ENCODE measurements at regions not wholly inside any gene's neighbourhood (a gene's known extent, or its start where the extent isn't known, plus 50 kb on each side); places are given as distances from the start of the nearest gene placed in this dataset.

DNA sequence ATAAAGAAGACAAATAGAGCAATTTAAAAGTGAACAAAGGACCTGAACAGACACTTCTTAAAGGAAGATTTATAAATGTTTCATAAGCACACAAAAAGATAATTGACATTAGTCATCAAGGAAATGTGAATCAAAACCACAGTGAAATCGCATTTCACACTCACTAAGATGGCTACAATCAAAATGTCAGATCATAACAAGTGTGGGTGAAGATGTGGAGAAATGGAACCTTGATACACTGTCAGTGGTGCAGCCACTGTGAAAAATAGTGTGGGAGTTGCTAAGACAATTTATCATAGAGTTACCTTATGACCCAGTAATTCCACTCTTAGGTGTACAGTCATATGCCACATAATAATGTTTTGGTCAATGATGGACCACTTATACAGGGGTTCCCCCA is 54.5 kb upstream of the HTR4 start:
- DNase-seq (ENCODE audit: low spot score): no peak
- no peak overlapping the region for H3K27ac ChIP-seq
- POLR2A ChIA-PET (ENCODE audit: low non-redundant PET): no interaction called here
- CTCF ChIA-PET: interaction anchor here (0.7 kb wide), 1 partner anchor 22 kb away, joined by 3 read pairs; no protein-coding TSS in a partner anchor
- TF ChIP-seq, protein P1, sequence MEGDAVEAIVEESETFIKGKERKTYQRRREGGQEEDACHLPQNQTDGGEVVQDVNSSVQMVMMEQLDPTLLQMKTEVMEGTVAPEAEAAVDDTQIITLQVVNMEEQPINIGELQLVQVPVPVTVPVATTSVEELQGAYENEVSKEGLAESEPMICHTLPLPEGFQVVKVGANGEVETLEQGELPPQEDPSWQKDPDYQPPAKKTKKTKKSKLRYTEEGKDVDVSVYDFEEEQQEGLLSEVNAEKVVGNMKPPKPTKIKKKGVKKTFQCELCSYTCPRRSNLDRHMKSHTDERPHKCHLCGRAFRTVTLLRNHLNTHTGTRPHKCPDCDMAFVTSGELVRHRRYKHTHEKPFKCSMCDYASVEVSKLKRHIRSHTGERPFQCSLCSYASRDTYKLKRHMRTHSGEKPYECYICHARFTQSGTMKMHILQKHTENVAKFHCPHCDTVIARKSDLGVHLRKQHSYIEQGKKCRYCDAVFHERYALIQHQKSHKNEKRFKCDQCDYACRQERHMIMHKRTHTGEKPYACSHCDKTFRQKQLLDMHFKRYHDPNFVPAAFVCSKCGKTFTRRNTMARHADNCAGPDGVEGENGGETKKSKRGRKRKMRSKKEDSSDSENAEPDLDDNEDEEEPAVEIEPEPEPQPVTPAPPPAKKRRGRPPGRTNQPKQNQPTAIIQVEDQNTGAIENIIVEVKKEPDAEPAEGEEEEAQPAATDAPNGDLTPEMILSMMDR (conservative IDR thresholded peaks at IDR 0.05; ENCODE audit: low read depth): no peak

DNA sequence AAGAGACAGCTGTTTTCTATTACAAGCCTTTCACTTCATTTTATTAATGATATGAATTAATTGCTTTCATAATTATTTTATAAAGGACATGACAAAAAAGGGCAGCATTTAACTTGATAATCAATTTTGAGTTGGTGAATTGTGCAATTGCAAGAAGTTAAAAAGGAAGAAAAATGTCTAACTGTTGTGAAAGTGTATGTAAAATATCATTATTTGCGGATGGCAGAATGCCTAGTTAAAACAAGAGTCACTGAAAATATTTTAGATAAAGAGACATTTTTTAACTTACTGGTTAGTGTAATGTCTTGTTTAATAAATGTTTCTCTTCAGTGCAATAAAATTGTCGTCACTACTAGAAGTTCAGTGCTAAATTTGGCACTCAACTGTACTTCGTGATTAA is 57.6 kb upstream of the HTR4 start:
- CTCF ChIA-PET: no interaction called here

DNA sequence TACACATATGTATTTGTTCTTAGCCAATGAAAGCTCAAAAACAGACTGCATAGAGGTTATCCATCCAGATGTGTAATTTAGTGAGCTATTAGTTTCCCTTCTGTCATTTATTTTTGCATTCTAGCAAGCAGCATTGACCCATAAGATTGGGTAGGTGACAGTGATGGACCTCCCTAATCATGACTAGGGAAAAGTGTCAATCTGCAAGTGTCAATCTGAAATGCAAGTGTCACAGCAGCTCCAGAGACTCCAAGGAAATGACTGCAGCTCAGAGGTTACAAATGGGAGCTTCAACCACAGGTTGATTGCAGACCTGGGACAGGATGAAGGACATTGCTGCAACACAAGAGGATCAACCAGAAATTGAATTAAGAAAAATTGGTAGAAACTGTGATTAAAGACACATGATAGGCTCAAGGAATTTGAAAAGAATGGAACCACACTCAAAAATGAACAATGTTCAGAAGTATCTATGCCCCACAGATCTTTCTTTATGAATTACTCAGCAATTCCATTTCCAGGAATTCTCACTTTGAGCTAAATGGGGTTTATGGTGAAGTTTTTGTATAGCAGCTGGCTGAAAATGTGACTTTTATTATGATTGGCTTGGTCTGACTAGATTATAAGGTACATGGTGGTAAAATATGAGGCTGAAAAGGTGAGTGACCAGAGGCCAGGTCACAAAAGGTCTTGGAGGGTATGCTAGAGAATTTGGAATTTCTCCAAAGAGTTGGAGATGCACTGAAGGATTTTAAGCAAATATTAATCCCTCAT is 59.6 kb upstream of the HTR4 start:
- no peak for DNase-seq (ENCODE audit: low spot score)
- TF ChIP-seq, protein P1 (conservative IDR thresholded peaks at IDR 0.05; ENCODE audit: low read depth): no peak
- POLR2A ChIA-PET (ENCODE audit: low non-redundant PET): no interaction called here
- CTCF ChIA-PET: interaction anchor here (1.3 to 1.8 kb wide), 2 partner anchors 11 to 17 kb away, joined by 3 to 6 read pairs; no protein-coding TSS in a partner anchor
- no peak overlapping the region for H3K27ac ChIP-seq

More for the DNA sequence above, 57.6 kb upstream of the HTR4 start:
- no peak for DNase-seq (ENCODE audit: low spot score)
- POLR2A ChIA-PET (ENCODE audit: low non-redundant PET): no interaction called here
- TF ChIP-seq, protein P1 (conservative IDR thresholded peaks at IDR 0.05; ENCODE audit: low read depth): no peak
- no peak overlapping the region for H3K27ac ChIP-seq

DNA sequence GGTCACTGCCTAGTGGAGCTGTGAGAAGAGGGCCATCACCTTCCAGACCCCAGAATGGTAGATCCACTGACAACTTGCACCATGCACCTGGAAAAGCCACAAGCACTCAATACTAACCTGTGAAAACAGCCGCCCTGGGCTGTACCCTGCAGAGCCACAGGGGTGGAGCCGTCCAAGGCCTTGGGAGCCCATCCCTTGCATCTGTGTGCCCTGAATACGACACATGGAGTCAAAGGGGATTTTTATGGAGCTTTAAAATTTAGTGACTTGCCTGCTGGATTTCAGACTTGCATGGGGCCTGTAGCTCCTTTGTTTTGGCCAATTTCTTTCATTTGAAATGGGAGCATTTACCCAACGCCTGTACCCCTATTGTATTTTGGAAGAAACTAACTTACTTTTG is 62.4 kb upstream of the HTR4 start:
- DNase-seq (ENCODE audit: low spot score): no peak
- CTCF ChIA-PET: interaction anchor here (0.6 to 1.0 kb wide), 2 partner anchors 14 to 276 kb away, joined by 3 read pairs; no protein-coding TSS in a partner anchor
- TF ChIP-seq, protein P1 (conservative IDR thresholded peaks at IDR 0.05; ENCODE audit: low read depth): no peak
- POLR2A ChIA-PET (ENCODE audit: low non-redundant PET): no interaction called here
- no peak overlapping the region for H3K27ac ChIP-seq

DNA sequence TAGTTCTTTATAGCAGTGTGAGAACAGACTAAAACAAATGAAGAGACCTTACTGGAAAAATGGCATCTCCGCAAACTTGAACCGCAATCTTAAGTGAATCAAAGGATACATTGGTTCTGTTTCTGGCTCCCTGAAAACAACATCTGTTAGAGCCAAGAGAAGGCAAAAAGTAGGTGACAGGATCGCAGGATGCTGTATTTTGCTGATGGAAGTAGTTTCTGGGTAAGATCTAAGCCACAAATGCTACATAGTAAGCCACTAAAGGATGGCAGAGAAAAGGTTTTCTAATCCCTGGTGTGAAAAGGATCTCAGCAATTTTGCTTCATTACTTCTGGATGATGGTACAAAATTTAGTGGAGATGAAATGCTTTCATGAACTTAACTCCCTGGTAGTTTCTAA is 63.3 kb upstream of the HTR4 start:
- ChIA-PET CTCF (interaction anchor here (0.5 to 1.4 kb wide), 2 partner anchors 13 to 655 kb away, joined by 3 to 6 read pairs; no protein-coding TSS in a partner anchor), POLR2A (ENCODE audit: low non-redundant PET) (no interaction called here)
- no peak for DNase-seq (ENCODE audit: low spot score)
- TF ChIP-seq, protein P1 (conservative IDR thresholded peaks at IDR 0.05; ENCODE audit: low read depth): no peak
- H3K27ac ChIP-seq: no peak overlapping the region

DNA sequence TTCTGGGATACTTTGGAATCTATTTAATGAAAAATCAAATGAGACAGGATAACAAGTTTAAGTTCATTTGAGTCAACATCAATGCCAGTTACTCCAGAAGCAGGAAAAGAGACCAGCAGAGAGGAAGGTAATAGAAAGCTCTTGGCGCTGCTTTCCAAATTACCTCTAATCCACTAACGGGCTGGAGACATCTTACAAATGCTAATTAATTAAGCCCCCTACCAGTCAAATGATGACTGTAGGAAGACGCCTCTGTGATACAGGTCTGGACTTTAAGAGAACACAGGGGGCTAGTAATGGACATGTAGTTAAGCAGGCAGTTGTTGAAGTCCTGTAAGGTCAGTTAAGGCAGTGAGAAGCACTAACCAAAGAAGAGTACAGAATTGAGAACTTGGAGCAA is 65.3 kb upstream of the HTR4 start:
- ChIA-PET CTCF (no interaction called here), POLR2A (ENCODE audit: low non-redundant PET) (no interaction called here)
- TF ChIP-seq, protein P1 (conservative IDR thresholded peaks at IDR 0.05; ENCODE audit: low read depth): no peak
- DNase-seq (ENCODE audit: low spot score): no peak
- no peak overlapping the region for H3K27ac ChIP-seq

All from RWPE1 (cell line).